HG03175 (cell line): ENCODE measurements at regions not wholly inside any gene's neighbourhood (a gene's known extent, or its start where the extent isn't known, plus 50 kb on each side); places are given as distances from the start of the nearest gene placed in this dataset.
"Not testable (repeated sequence)": the region's sequence is repeated elsewhere in the genome, so short reads cannot be mapped to it uniquely, and the experiment has no call there.

Source experiments
- ATAC-seq: cut with Tn5 transposase; IDR thresholded peaks from one replicate; pipeline ENCODE4 v1.9.1; 2021; ENCODE audit warnings: mild to moderate bottlenecking, moderate library complexity; ENCODE audit not compliant: unreplicated experiment

DNA sequence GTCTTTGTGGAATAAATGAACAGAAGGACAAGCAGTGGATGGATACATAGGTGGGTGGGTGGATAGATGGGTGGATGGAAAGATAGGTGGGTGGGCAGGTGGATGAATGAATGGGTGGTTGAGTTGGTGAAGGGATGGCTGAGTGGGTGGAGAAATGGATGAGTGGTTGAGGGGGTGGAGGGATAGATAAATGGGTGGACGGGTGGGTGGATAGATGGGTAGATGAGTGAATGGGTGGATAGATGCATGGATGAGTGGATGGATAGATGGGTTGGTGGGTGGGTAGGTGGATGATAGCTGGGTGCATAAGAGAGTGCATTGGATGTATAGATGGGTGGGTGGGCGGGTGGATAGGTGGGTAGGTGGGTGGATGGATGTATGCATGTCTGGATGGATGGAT, 63.5 kb downstream of the UNC93B1 start:
- not testable (repeated sequence) for ATAC-seq

DNA sequence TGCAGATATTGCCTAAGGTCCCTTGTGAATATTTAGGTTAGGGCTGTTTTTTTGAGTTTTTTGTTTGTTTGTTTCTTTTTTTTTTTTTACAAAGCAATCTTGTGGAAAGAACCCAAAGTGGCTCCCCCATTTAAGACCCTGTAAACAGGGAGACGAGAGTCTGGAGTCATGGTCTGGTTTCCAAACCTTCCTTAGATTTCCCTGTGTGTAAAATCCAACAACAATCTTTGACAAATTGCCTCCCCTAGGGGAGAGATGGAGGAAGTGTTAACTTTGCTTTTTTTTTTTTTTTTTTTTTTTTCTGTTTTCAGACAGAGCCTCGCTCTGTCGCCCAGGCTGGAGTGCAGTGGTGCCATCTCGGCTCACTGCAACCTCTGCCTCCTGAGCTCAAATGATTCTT, 64.9 kb downstream of the UNC93B1 start:
- ATAC-seq = not testable (repeated sequence)

GRCh38 chr11:67938371-67938770, 65.5 kb downstream of the UNC93B1 start:
- not testable (repeated sequence) for ATAC-seq

- ATAC-seq = not testable (repeated sequence)
Observed at GRCh38 chr11:67923565-67923964, 80.3 kb downstream of the UNC93B1 start.

DNA sequence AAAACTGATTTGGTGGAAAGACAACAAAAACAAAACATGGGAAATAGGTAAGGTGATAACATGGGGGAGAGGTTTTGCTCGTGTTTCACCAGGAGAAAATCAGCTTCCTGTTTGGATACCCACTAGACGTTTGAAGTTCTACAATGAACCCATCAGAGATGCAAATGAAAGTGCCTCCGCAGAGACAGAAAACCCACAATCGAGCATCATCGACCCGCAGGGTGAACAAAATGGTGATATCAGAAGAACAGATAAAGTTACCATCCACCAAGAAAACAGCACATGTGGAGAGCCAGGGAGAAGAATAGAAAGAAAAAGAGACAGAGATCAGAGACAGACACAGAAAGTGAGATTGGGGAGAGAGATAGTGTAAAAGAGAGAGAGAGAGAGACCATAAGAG, 83.4 kb downstream of the UNC93B1 start:
- not testable (repeated sequence) for ATAC-seq

DNA sequence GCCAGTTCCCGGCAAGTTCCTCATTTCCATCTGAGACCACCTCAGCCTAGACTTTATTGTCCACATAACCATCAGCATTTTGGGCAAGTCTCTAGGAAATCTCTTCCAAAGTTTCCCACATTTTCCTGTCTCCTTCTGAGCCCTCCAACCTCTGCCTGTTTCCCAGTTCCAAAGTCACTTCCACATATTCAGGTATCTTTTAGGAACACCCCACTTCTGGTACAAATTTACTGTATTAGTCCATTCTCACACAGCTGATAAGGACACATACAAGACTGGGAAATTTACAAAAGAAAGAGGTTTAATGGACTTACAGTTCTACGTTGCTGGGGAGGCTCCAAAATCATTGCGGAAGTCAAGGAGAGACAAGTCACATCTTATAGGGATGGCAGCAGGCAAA, 91.7 kb downstream of the UNC93B1 start:
- ATAC-seq = not testable (repeated sequence)

GRCh38 chr11:67911211-67911610, 92.7 kb downstream of the UNC93B1 start:
- ATAC-seq = not testable (repeated sequence)

DNA sequence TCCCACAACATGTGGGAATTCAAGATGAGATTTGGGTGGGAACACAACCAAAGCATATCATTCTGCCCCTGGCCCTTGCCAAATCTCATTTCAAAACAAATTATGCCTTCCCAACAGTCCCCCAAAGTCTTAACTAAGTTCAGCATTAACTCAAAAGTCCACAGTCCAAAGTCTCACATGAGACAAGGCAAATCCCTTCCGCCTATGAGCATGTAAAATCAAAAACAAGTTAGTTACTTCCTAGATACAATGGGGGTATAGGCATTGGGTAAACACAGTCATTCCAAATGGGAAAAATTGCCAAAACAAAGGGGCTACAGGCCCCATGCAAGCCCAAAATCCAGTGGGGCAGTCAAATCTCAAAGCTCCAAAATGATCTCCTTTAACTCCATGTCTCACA, 93.1 kb downstream of the UNC93B1 start:
- ATAC-seq = not testable (repeated sequence)

GRCh38 chr11:67906969-67907368, 96.9 kb downstream of the UNC93B1 start:
- ATAC-seq = not testable (repeated sequence)

DNA sequence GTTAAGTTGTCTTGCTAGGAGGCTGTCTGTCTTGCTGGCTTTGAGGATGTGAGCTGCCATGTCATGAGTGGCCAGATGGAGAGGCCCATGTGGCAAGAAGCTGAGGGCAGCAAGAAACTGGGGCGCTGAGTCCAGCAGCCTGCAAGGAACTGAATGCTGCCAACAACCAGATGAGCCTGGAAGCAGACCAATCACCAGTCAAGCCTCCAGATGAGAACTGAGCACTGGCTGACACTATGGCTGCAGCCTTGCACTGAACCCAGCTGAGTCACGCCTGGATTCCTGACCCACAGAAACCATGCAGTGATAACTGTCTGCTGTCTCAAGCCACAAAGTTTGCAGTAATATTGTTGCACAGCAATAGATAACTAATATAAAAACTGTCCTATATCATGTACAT, 104.4 kb downstream of the UNC93B1 start:
- not testable (repeated sequence) for ATAC-seq

DNA sequence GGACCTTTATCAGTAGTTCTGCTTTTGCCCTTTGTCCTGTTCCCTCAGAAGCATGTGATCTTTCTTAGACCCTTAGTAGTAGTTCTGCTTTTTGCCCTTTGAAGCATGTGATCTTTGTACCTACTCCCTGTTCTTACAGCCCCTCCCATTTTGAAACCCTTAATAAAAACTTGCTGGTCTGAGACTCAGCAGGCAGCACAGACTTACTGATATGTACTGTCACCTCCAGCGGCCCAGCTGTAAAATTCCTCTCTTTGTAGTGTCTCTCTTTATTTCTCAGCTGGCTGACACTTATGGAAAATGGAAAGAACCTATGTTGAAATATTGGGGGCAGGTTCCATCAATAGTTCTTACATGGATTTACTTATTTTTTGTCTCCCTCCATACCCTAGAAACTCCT, 110.4 kb downstream of the UNC93B1 start:
- not testable (repeated sequence) for ATAC-seq

- not testable (repeated sequence) for ATAC-seq
Observed at GRCh38 chr11:67889646-67890045, 114.3 kb downstream of the UNC93B1 start.

DNA sequence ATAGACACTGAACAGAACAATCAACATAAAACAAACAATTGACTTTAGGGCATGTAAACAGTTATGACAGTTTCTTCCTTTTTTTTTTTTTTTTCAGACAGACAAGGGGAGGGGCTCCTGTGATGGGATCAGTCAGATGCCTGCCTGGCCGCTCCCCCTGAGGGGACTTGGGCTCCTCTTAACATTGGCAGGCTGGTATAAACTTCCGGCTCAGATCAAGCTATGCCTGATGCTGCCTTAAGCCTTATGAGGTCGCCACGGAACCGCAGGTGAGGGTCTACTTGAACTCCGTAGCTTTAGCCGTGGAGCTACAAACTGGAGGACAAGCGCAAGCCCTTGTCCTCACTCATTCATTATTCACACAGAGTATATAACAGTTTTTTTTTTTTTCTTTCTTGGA, 115.8 kb downstream of the UNC93B1 start:
- ATAC-seq = not testable (repeated sequence)

GRCh38 chr11:67886672-67887071, 117.2 kb downstream of the UNC93B1 start:
- ATAC-seq = not testable (repeated sequence)

DNA sequence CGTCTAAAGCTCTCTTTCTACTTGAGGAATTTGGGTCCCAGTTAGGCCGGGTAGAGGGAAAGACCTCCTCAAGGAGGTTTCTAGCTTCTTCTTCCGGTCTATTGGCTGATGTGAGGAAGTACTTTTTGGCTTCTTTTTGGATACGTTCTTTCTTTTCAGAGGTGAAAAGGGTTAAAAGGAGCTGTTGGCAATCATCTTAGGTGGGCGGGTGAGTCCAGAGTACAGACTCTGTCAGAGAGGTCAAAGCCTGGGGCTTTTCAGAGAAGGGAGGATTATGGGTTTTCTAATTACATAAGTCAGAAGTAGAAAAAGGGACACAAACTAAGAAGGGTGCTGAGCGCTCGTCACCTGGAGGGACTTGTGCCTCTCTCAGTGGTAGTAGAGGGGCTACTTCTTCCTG, 117.7 kb downstream of the UNC93B1 start:
- not testable (repeated sequence) for ATAC-seq

- not testable (repeated sequence) for ATAC-seq
Observed at GRCh38 chr11:67885574-67885973, 118.3 kb downstream of the UNC93B1 start.

GRCh38 chr11:67884761-67885558, 118.9 kb downstream of the UNC93B1 start:
- not testable (repeated sequence) for ATAC-seq

GRCh38 chr11:67884073-67884757, 119.7 kb downstream of the UNC93B1 start:
- not testable (repeated sequence) for ATAC-seq

GRCh38 chr11:67882304-67882703, 121.6 kb downstream of the UNC93B1 start:
- ATAC-seq = not testable (repeated sequence)

DNA sequence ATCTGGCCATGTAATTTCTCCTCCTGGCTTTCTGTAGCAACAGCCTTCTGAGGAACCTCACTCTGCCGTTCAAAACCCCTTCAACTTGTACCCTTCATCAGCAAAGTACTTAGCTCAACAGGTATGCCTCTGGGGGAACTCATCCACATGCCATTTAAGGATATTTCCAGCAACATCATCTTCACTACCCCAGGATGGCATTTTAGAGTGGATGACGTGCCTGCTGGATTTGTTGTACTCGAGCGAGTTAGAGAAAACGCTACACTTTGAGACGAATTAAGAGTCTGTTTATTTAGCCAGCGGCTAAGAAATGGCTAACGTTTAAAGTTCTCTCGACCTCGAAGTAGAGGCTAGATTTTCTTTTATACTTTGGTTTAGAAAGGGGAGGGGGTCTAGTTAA, 122.1 kb downstream of the UNC93B1 start:
- not testable (repeated sequence) for ATAC-seq

GRCh38 chr11:67880594-67881196, 123.2 kb downstream of the UNC93B1 start:
- ATAC-seq = not testable (repeated sequence)

DNA sequence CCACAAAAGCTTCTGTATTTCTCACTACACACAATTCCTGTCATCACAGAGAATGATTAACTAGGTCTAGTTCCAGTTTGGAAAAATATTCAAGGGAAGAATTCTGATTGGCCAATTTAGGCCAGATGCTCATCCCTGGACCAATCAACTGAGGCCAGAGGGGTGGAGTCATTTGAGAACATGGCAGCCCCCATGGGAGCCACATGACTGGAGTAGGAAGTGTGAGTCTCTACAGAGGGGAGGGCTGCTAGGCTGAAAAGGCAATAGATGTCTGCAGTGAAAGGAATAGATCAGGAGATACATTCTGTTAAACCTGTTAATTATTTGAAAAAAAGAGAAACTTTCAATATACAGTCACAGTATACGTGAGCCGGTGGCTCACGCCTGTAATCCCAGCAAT, 125.2 kb downstream of the UNC93B1 start:
- not testable (repeated sequence) for ATAC-seq
